ENCODE measurements at regions not wholly inside any gene's neighbourhood (a gene's known extent, or its start where the extent isn't known, plus 50 kb on each side); places are given as distances from the start of the nearest gene placed in this dataset.

GRCh38 chrX:115988825-115989224 lies 181.7 kb upstream of the AGTR2 start:
- Histone ChIP-seq H3K79me2 (ENCODE audit: control insufficient read depth, insufficient read depth, low read length) (no peaks in the 10 kb centered on the region), H3K4me2 (ENCODE audit: control insufficient read depth, extremely low read depth, insufficient read depth, low read depth, low read length) (no peak overlapping the region), H3K4me3 (ENCODE audit: control insufficient read depth in 2 of 3, extremely low read depth in 1 of 3, insufficient read depth in 2 of 3, low read depth in 1 of 3, low read length in 3 of 3) (no peak overlapping the region), H2AFZ (ENCODE audit: control insufficient read depth, low read length) (no peak overlapping the region), H3K36me3 (ENCODE audit: control insufficient read depth in 2 of 2, extremely low read depth in 1 of 2, insufficient read depth in 2 of 2, low read length in 2 of 2) (no peaks in the 10 kb centered on the region), H3K9me3 (ENCODE audit: control insufficient read depth, low read depth, low read length) (no peaks in the 10 kb centered on the region), H3K27ac (ENCODE audit: control insufficient read depth, insufficient read depth, low read length) (no peak overlapping the region), H3K27me3 (ENCODE audit: control insufficient read depth, extremely low read depth, insufficient read depth, low read length) (peaks cover 18% of the 10 kb centered on the region), H3K9me1 (ENCODE audit: control insufficient read depth, extremely low read depth, insufficient read depth, low read length) (no peaks in the 10 kb centered on the region), H4K20me1 (ENCODE audit: control insufficient read depth, extremely low read depth, insufficient read depth, low read length) (no peaks in the 10 kb centered on the region), H3K9ac (ENCODE audit: control insufficient read depth, extremely low read depth, insufficient read depth, low read length) (no peak overlapping the region), H3K4me1 (ENCODE audit: control insufficient read depth, extremely low read depth, insufficient read depth, low read length) (no peaks in the 10 kb centered on the region)
- DNase-seq (ENCODE audit: low read depth, low spot score) (no peak), FAIRE-seq (no peak)
- no peak for TF ChIP-seq CTCF (optimal IDR thresholded peaks at IDR 0.05 in 1 of 3, IDR thresholded peaks at IDR 0.05 in 1 of 3, conservative IDR thresholded peaks at IDR 0.05 in 1 of 3; ENCODE audit: extremely low read depth in 1 of 3, insufficient read depth in 2 of 3, low read length in 3 of 3)
- TF ChIP-seq EZH2 (IDR thresholded peaks at IDR 0.05; ENCODE audit: low read length), result no peak
- dilution Hi-C loops (cut with MboI; ENCODE audit: extremely low pct_ligation_motif_present, low sequenced_read_pairs), result no loop called here

GRCh38 chrX:115989686-115990085 lies 180.9 kb upstream of the AGTR2 start:
- H2AFZ ChIP-seq (ENCODE audit: control insufficient read depth, low read length), result no peak overlapping the region
- no peaks in the 10 kb centered on the region for H3K79me2 ChIP-seq (ENCODE audit: control insufficient read depth, insufficient read depth, low read length)
- H3K27ac ChIP-seq (ENCODE audit: control insufficient read depth, insufficient read depth, low read length), result no peak overlapping the region
- DNase-seq (ENCODE audit: low read depth, low spot score) (no peak), FAIRE-seq (no peak)
- dilution Hi-C loops (cut with MboI; ENCODE audit: extremely low pct_ligation_motif_present, low sequenced_read_pairs), result no loop called here
- no peak overlapping the region for H3K4me2 ChIP-seq (ENCODE audit: control insufficient read depth, extremely low read depth, insufficient read depth, low read depth, low read length)
- H3K4me1 ChIP-seq (ENCODE audit: control insufficient read depth, extremely low read depth, insufficient read depth, low read length), result no peaks in the 10 kb centered on the region
- H3K27me3 ChIP-seq (ENCODE audit: control insufficient read depth, extremely low read depth, insufficient read depth, low read length), result peaks cover 21% of the 10 kb centered on the region
- no peaks in the 10 kb centered on the region for H4K20me1 ChIP-seq (ENCODE audit: control insufficient read depth, extremely low read depth, insufficient read depth, low read length)
- H3K9me1 ChIP-seq (ENCODE audit: control insufficient read depth, extremely low read depth, insufficient read depth, low read length), result no peaks in the 10 kb centered on the region
- H3K36me3 ChIP-seq (ENCODE audit: control insufficient read depth in 2 of 2, extremely low read depth in 1 of 2, insufficient read depth in 2 of 2, low read length in 2 of 2), result no peaks in the 10 kb centered on the region
- H3K9ac ChIP-seq (ENCODE audit: control insufficient read depth, extremely low read depth, insufficient read depth, low read length), result no peak overlapping the region
- TF ChIP-seq CTCF (optimal IDR thresholded peaks at IDR 0.05 in 1 of 3, IDR thresholded peaks at IDR 0.05 in 1 of 3, conservative IDR thresholded peaks at IDR 0.05 in 1 of 3; ENCODE audit: extremely low read depth in 1 of 3, insufficient read depth in 2 of 3, low read length in 3 of 3) (no peak), EZH2 (IDR thresholded peaks at IDR 0.05; ENCODE audit: low read length) (no peak)
- no peaks in the 10 kb centered on the region for H3K9me3 ChIP-seq (ENCODE audit: control insufficient read depth, low read depth, low read length)
- H3K4me3 ChIP-seq (ENCODE audit: control insufficient read depth in 2 of 3, extremely low read depth in 1 of 3, insufficient read depth in 2 of 3, low read depth in 1 of 3, low read length in 3 of 3), result no peak overlapping the region
